ENCODE measurements at regions not wholly inside any gene's neighbourhood (a gene's known extent, or its start where the extent isn't known, plus 50 kb on each side); places are given as distances from the start of the nearest gene placed in this dataset.

- no peak for TF ChIP-seq CTCF (IDR thresholded peaks at IDR 0.05; ENCODE audit: low read depth, low read length)
- no peak for DNase-seq (ENCODE audit: extremely low read depth, low read depth)
Measured at GRCh38 chr14:55963295-55963694, 154.9 kb upstream of the PELI2 start.

GRCh38 chr14:55964091-55964490 is 154.1 kb upstream of the PELI2 start:
- no peak for DNase-seq (ENCODE audit: extremely low read depth, low read depth)
- no peak for TF ChIP-seq CTCF (IDR thresholded peaks at IDR 0.05; ENCODE audit: low read depth, low read length)

- no peak for TF ChIP-seq CTCF (IDR thresholded peaks at IDR 0.05; ENCODE audit: low read depth, low read length)
- DNase-seq (ENCODE audit: extremely low read depth, low read depth) = no peak
Measured at GRCh38 chr14:55964821-55965220, 153.4 kb upstream of the PELI2 start.

GRCh38 chr14:55965851-55966250 is 152.4 kb upstream of the PELI2 start:
- no peak for DNase-seq (ENCODE audit: extremely low read depth, low read depth)
- no peak for TF ChIP-seq CTCF (IDR thresholded peaks at IDR 0.05; ENCODE audit: low read depth, low read length)

- no peak for TF ChIP-seq CTCF (IDR thresholded peaks at IDR 0.05; ENCODE audit: low read depth, low read length)
- DNase-seq (ENCODE audit: extremely low read depth, low read depth) = no peak
Measured at GRCh38 chr14:55968741-55969140, 149.5 kb upstream of the PELI2 start.

GRCh38 chr14:55973285-55973800 is 144.9 kb upstream of the PELI2 start:
- TF ChIP-seq CTCF (IDR thresholded peaks at IDR 0.05; ENCODE audit: low read depth, low read length) = no peak
- no peak for DNase-seq (ENCODE audit: extremely low read depth, low read depth)

GRCh38 chr14:55973911-55974630 is 144.1 kb upstream of the PELI2 start:
- no peak for DNase-seq (ENCODE audit: extremely low read depth, low read depth)
- no peak for TF ChIP-seq CTCF (IDR thresholded peaks at IDR 0.05; ENCODE audit: low read depth, low read length)
